NCI-H2196 (cell line): ENCODE measurements at regions not wholly inside any gene's neighbourhood (a gene's known extent, or its start where the extent isn't known, plus 50 kb on each side); places are given as distances from the start of the nearest gene placed in this dataset.
"Not testable (repeated sequence)": the region's sequence is repeated elsewhere in the genome, so short reads cannot be mapped to it uniquely, and the experiment has no call there.

Source experiments
- DNase-seq: peaks from one replicate; lab custom pipeline; 2025; ENCODE audit not compliant: unreplicated experiment; lab: John Stamatoyannopoulos, UW

- DNase-seq, result no peak
These were observed 256.2 kb upstream of the MGMT start for GRCh38 chr10:129210876-129211275.

DNA sequence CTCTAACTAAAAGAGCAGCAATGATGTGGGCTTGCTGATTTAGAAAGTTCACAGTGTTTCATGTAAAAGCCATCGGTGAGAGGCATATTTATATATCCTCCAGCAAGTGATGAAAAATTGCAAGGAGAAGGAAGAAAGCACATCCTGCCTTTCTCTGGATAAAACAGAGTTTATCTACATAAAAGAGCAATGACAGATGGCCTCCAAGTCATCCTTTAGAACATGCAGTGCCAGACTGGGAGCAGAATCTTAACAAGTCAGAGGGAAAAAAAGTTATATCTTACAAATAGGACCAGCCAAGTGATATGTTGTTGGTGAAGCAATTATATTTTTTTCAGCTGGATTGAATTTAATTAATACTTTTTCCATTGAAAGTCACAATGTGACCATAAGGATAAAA, 253.8 kb upstream of the MGMT start:
- no peak for DNase-seq

DNA sequence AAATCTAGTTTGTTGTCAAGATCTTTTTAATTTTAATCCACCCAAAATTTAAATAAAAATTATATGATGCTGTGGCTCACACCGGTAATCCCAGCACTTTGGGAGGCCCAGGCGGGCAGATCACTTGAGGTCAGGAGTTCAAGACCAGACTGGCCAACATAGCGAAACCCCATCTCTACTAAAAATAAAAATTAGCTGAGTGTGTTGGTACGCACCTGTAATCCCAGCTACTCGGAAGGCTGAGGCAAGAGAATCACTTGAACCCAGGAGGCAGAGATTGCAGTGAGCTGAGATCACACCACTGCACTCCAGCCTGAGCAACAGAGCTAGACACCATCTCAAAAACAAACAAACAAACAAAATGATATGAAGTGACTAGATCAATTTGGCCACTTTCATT, 253.0 kb upstream of the MGMT start:
- DNase-seq, result not testable (repeated sequence)

GRCh38 chr10:129219364-129219763, 247.7 kb upstream of the MGMT start:
- DNase-seq, result no peak

DNA sequence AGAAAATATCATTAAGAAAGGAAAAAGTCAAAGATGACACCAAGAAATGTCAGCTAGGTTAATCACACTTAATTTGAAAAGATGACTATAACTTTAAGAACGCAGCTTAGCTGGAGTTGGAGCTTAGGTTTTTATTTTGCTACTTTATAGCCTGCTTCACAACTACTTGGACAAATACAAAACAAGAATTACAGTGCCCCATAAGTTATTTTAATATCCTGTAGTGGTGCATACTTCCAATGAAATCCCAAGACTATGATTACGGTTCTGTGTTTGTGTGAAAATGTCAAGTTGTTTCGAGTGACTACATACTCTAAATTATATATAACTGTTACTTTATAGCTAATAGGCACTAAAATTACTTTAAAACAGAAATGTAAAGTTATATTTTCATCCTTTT, 244.6 kb upstream of the MGMT start:
- no peak for DNase-seq

DNA sequence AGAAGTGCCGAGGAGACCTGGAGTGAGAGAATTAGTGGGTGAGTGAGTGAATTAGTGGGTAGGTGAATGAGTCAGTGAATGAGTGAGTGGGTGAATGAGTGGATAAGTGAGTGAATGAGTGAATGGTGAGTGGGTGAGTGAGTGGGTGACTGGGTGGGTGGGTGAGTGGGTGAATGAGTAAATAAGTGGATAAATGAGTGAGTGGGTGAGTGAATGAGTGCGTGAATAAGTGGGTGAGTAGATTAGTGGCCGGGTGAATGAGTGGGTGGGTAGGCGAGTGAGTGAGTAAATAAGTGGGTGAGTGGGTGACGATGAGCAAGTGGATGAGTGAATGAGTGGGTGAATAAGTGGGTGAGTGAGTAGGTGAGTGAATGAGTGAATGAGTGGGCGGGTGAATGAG, 243.7 kb upstream of the MGMT start:
- no peak for DNase-seq

- DNase-seq, result no peak
These were observed 243.0 kb upstream of the MGMT start for GRCh38 chr10:129224065-129224464.

GRCh38 chr10:129231821-129232220, 235.2 kb upstream of the MGMT start:
- no peak for DNase-seq

GRCh38 chr10:129233351-129234148, 233.5 kb upstream of the MGMT start:
- no peak for DNase-seq

DNA sequence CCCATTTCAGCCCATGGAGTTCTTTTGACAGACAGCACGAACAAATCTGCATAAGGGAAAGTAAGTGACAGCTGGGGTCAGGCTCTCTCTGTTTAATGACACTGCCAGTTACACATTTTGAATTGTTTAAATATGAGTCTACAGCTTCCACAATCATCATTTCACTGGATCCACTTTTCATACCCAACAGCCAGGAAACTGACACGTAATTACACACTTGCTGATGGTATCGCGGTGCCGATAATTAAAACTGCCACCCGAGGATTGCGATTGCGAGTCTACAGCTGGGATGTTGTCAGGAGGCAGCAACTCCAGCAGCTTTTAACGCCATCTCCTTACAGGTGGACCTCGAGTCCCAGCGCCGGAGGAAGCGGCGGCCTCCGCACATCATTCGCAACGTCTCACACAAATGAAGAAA, 230.8 kb upstream of the MGMT start:
- no peak for DNase-seq

- no peak for DNase-seq
These were observed 225.6 kb upstream of the MGMT start for GRCh38 chr10:129241461-129241860.

- no peak for DNase-seq
These were observed 222.7 kb upstream of the MGMT start for GRCh38 chr10:129244298-129244697.

DNA sequence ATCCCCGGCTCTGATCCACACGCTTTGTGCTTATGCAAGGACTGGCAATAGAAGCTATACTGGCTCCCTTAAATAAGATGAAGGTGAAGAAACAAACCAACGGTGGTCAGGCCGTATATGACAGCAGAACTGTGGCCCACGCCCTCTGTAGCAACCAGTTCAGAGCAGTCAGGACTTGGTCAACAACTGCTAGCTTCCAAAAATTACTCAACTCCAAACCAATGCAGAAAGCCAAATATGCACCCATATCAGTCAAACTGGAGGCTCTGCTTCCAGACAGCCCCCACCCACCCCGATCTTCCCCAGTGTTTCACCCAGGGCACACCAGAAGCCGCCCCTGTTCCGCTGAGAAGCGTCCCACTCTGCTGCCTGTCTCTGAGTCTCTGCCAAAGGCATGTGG, 222.3 kb upstream of the MGMT start:
- DNase-seq, result no peak

- no peak for DNase-seq
These were observed 213.7 kb upstream of the MGMT start for GRCh38 chr10:129253161-129253864.

DNA sequence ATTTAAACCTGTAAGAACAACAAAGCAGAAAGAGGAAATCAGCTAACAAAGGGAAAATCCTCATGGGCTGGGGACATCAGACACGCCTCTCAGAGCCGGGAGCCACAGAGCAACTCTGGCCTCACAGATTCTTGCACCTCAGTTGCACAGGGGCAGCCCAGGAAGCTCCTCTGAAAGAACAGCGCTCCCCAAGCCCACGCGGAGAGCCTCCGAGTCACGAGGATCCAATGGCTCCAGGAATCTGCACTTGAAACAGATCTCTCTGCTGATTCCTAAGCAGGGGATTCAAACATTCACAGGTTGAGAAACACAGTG, 213.2 kb upstream of the MGMT start:
- DNase-seq, result no peak

GRCh38 chr10:129258283-129258923, 208.6 kb upstream of the MGMT start:
- DNase-seq, result no peak

- DNase-seq, result no peak
These were observed 207.8 kb upstream of the MGMT start for GRCh38 chr10:129259128-129259815.

- DNase-seq, result no peak
These were observed 194.9 kb upstream of the MGMT start for GRCh38 chr10:129272176-129272575.

GRCh38 chr10:129272866-129273650, 194.0 kb upstream of the MGMT start:
- DNase-seq, result no peak

GRCh38 chr10:129273860-129274259, 193.2 kb upstream of the MGMT start:
- no peak for DNase-seq
